OCI-LY7 (cell line): ENCODE measurements at regions not wholly inside any gene's neighbourhood (a gene's known extent, or its start where the extent isn't known, plus 50 kb on each side); places are given as distances from the start of the nearest gene placed in this dataset.

Source experiments
- BruUV-seq: library from RNA; stranded (reverse); fragments of 400-500 nt; replicated peaks from 2 replicates; lab custom pipeline; 2021; lab: Mats Ljungman, UMichigan
- CTCF ChIA-PET: fragments of 300-600 bp; sonication (Branson Sonifier 250); formaldehyde crosslinking; loops from one replicate; lab custom pipeline; 2022; ENCODE audit warnings: antibody characterized with exemption; ENCODE audit not compliant: unreplicated experiment; lab: Charles Lee
- POLR2A ChIA-PET: fragments of 300-600 bp; sonication (Branson Sonifier 250); formaldehyde crosslinking; loops from one replicate; lab custom pipeline; 2022; ENCODE audit warnings: antibody characterized with exemption; lab: Charles Lee
- DNase-seq: peaks from one replicate; pipeline ENCODE4 v3.0.0-alpha.2; 2015; ENCODE audit warnings: low spot score
- H2AFZ ChIP-seq: fragments of 200-600 bp; sonication (generic), shearing (Covaris generic); 2 replicates; pipeline ENCODE4 v1.6.1; 2014; ENCODE audit warnings: mild to moderate bottlenecking, antibody characterized with exemption, low read length, moderate library complexity
- H3K27ac ChIP-seq: fragments of 200-600 bp; sonication (generic); 2 replicates; pipeline ENCODE4 v1.5.1; 2014; ENCODE audit warnings: mixed run types, low read depth, mild to moderate bottlenecking, moderate library complexity, low read length, inconsistent platforms; ENCODE audit not compliant: poor library complexity, severe bottlenecking
- H3K36me3 ChIP-seq: fragments of 200-600 bp; sonication (generic); 2 replicates; pipeline ENCODE4 v1.6.1; 2014; ENCODE audit warnings: mild to moderate bottlenecking, antibody characterized with exemption, low read length, moderate library complexity, mixed read lengths; ENCODE audit not compliant: insufficient read depth
- H3K4me1 ChIP-seq: fragments of 200-600 bp; sonication (generic); 2 replicates; pipeline ENCODE4 v1.5.1; 2014; ENCODE audit warnings: mild to moderate bottlenecking, low read length; ENCODE audit not compliant: insufficient read depth, poor library complexity, severe bottlenecking
- H3K4me2 ChIP-seq: fragments of 200-600 bp; sonication (generic); 2 replicates; pipeline ENCODE4 v1.6.1; 2014; ENCODE audit warnings: mild to moderate bottlenecking, low read length
- H3K4me3 ChIP-seq: fragments of 200-600 bp; sonication (generic); 2 replicates; pipeline ENCODE4 v1.5.1; 2014; ENCODE audit warnings: mild to moderate bottlenecking, low read depth, low read length; ENCODE audit not compliant: poor library complexity, severe bottlenecking
- H3K79me2 ChIP-seq: fragments of 200-600 bp; sonication (generic); 2 replicates; pipeline ENCODE4 v1.6.1; 2016; ENCODE audit warnings: low read depth, mild to moderate bottlenecking, low read length, moderate library complexity, mixed read lengths; ENCODE audit not compliant: insufficient read depth
- H3K9me2 ChIP-seq: fragments of 200-600 bp; sonication (generic); 2 replicates; pipeline ENCODE4 v1.6.1; 2016; ENCODE audit warnings: mild to moderate bottlenecking, low read length, mixed read lengths; ENCODE audit not compliant: insufficient read depth
- H3K9me3 ChIP-seq: fragments of 200-600 bp; sonication (generic); 2 replicates; pipeline ENCODE4 v1.6.1; 2014; ENCODE audit warnings: mild to moderate bottlenecking, mixed run types, low read length, mixed read lengths
- H4K20me1 ChIP-seq: fragments of 200-600 bp; sonication (generic); 2 replicates; pipeline ENCODE4 v1.6.1; 2014; ENCODE audit warnings: mild to moderate bottlenecking, antibody characterized with exemption, low read length, moderate library complexity, mixed read lengths; ENCODE audit not compliant: insufficient read depth
- EZH2phosphoT487 ChIP-seq: fragments of 200-600 bp; sonication (generic); IDR thresholded peaks from 2 replicates; pipeline ENCODE4 v1.6.1; 2018; ENCODE audit warnings: low read depth, borderline replicate concordance, mild to moderate bottlenecking, mixed run types, antibody characterized with exemption, low read length, moderate library complexity, mixed read lengths
- intact Hi-C: fragments of 100-400 bp; cut with micrococcal nuclease; formaldehyde crosslinking; loops from one replicate; pipeline ENCODE4 v1.10.0; 2022; ENCODE audit not compliant: unreplicated experiment
- TF ChIP-seq, protein P1 (sequence below): fragments of 200-600 bp; sonication (generic); conservative IDR thresholded peaks from 2 replicates; pipeline ENCODE4 v1.5.1; 2014; ENCODE audit warnings: mild to moderate bottlenecking, antibody characterized with exemption, low read length, moderate library complexity, mixed read lengths

DNA sequence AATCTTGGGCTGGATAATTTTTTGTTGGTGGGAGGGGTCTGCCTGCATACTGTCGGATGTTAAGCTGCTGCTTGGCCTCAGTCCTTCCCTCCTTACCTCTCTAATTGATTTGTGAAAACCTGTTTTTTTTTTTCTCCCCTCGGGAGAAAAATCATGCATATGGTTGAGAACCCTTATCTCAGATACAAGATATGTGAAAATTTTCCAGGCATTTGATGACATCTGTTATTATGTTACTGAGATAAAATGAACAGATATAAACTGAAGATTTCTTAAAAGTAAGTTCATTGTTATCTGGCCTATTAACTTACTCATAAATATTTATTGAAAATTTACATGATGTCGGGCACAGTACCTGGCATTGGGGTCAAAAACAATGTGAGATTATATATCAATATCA, 1375.7 kb downstream of the PCDH9 start:
- ChIA-PET POLR2A (no interaction called here), CTCF (no interaction called here)
- Histone ChIP-seq H3K4me3 (no peak overlapping the region), H3K79me2 (no peaks in the 10 kb centered on the region), H3K4me1 (no peaks in the 10 kb centered on the region), H3K9me2 (no peaks in the 10 kb centered on the region), H3K4me2 (no peak overlapping the region), H3K9me3 (no peaks in the 10 kb centered on the region), H3K36me3 (no peaks in the 10 kb centered on the region), H2AFZ (no peak overlapping the region), H3K27ac (no peak overlapping the region), H4K20me1 (no peaks in the 10 kb centered on the region)
- TF ChIP-seq, protein P1, sequence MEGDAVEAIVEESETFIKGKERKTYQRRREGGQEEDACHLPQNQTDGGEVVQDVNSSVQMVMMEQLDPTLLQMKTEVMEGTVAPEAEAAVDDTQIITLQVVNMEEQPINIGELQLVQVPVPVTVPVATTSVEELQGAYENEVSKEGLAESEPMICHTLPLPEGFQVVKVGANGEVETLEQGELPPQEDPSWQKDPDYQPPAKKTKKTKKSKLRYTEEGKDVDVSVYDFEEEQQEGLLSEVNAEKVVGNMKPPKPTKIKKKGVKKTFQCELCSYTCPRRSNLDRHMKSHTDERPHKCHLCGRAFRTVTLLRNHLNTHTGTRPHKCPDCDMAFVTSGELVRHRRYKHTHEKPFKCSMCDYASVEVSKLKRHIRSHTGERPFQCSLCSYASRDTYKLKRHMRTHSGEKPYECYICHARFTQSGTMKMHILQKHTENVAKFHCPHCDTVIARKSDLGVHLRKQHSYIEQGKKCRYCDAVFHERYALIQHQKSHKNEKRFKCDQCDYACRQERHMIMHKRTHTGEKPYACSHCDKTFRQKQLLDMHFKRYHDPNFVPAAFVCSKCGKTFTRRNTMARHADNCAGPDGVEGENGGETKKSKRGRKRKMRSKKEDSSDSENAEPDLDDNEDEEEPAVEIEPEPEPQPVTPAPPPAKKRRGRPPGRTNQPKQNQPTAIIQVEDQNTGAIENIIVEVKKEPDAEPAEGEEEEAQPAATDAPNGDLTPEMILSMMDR, result no peak
- no peak for TF ChIP-seq EZH2phosphoT487
- DNase-seq, result no peak
- intact Hi-C loops, result no loop called here
- BruUV-seq, result no TSS peak

DNA sequence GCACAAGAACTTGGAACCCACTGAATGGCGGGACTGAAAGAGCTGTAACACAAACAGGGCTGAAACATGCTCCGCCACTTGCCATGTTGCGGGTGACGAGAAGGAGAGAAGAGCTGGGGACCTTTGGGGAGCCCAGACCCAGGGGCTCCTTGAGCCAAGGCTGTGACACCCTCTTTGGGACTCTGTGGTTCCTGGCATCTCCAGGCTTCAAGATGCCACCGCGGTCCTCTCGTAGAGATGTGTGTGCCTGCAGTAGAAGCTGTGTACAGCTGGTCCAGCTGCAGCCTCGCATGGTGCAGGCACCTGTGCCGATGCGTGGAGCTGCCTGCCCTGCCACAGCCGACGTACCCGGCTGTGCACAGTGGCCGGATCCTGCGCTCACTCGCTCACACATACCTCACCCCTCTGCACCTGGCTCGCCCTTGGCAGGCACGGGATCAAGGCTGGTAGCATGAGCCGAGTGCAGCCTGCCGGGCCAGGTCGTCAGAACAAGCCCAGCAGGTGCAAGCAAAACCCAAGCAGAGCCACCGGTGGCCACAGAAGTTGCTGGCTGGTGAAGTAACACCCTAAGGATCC, 1385.8 kb downstream of the PCDH9 start:
- BruUV-seq, result no TSS peak
- TF ChIP-seq EZH2phosphoT487, result no peak
- TF ChIP-seq, protein P1, result no peak
- Histone ChIP-seq H4K20me1 (no peaks in the 10 kb centered on the region), H3K4me2 (no peak overlapping the region), H3K27ac (no peak overlapping the region), H3K4me3 (no peak overlapping the region), H3K79me2 (no peaks in the 10 kb centered on the region), H3K36me3 (no peaks in the 10 kb centered on the region), H3K9me2 (no peaks in the 10 kb centered on the region), H3K4me1 (no peaks in the 10 kb centered on the region), H2AFZ (no peak overlapping the region), H3K9me3 (no peaks in the 10 kb centered on the region)
- ChIA-PET CTCF (no interaction called here), POLR2A (interaction anchor here (0.6 to 0.8 kb wide), 2 partner anchors 38 to 47 kb away, joined by 3 to 4 read pairs; no protein-coding TSS in a partner anchor)
- intact Hi-C loops, result no loop called here
- no peak for DNase-seq

DNA sequence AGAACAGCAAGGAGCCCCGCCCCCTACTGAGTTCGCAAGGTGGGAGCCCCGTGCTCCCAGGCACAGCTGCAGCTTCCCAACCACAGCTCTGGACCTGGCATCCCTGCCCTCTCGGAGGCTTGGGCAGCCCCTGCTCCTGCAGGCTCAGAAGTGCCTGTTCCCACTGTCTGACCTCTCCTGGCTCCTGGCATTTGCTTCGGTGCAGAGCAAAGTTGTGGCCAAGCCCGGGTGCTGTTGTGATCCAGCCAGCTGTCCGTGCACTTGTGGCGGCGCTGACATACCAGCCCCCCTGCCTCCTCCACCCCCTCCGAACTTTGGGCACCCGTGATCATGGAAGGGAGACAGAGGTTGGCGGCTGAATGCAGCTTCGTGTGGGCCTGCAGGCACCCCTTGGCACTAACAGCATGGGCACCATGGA, 1386.8 kb downstream of the PCDH9 start:
- H3K9me2 ChIP-seq, result no peaks in the 10 kb centered on the region
- H3K4me1 ChIP-seq, result no peaks in the 10 kb centered on the region
- TF ChIP-seq, protein P1, result no peak
- TF ChIP-seq EZH2phosphoT487, result no peak
- no TSS peak for BruUV-seq
- H3K36me3 ChIP-seq, result no peaks in the 10 kb centered on the region
- no peak overlapping the region for H2AFZ ChIP-seq
- ChIA-PET POLR2A (no interaction called here), CTCF (no interaction called here)
- DNase-seq, result no peak
- intact Hi-C loops, result no loop called here
- H3K4me3 ChIP-seq, result no peak overlapping the region
- no peak overlapping the region for H3K27ac ChIP-seq
- H3K4me2 ChIP-seq, result no peak overlapping the region
- H3K79me2 ChIP-seq, result no peaks in the 10 kb centered on the region
- H3K9me3 ChIP-seq, result no peaks in the 10 kb centered on the region
- no peaks in the 10 kb centered on the region for H4K20me1 ChIP-seq
